Neural cell (in vitro differentiated cells): ENCODE measurements at regions not wholly inside any gene's neighbourhood (a gene's known extent, or its start where the extent isn't known, plus 50 kb on each side); places are given as distances from the start of the nearest gene placed in this dataset.

Source experiments
- CTCF ChIP-seq: fragments of 450-650 bp; IDR thresholded peaks from 2 replicates; pipeline ENCODE4 v1.5.1; 2014; ENCODE audit warnings: antibody characterized with exemption, mild to moderate bottlenecking, moderate library complexity; ENCODE audit not compliant: poor library complexity, severe bottlenecking
- EZH2 ChIP-seq: fragments of 200-600, 300-800 bp; shearing (Covaris generic), sonication (generic); IDR thresholded peaks from 2 replicates; pipeline ENCODE4 v1.6.1; 2014; ENCODE audit warnings: antibody characterized with exemption, low read length, borderline replicate concordance, mild to moderate bottlenecking; ENCODE audit not compliant: insufficient read depth, poor library complexity, severe bottlenecking
- REST ChIP-seq: IDR thresholded peaks from 2 replicates; pipeline ENCODE4 v1.6.1; 2012; ENCODE audit warnings: borderline replicate concordance
- SMC3 ChIP-seq: fragments of 450-650 bp; conservative IDR thresholded peaks from 2 replicates; pipeline ENCODE4 v1.6.1; 2014; ENCODE audit warnings: antibody characterized with exemption, mild to moderate bottlenecking, moderate library complexity; ENCODE audit not compliant: poor library complexity

- TF ChIP-seq CTCF (no peak), EZH2 (no peak), SMC3 (no peak), REST (no peak)
These were observed 80.9 kb upstream of the DOCK9 start for GRCh38 chr13:99058527-99059495.
